RKO (cell line): ENCODE measurements at regions not wholly inside any gene's neighbourhood (a gene's known extent, or its start where the extent isn't known, plus 50 kb on each side); places are given as distances from the start of the nearest gene placed in this dataset.

Experiments
- DNase-seq: peaks from one replicate; pipeline ENCODE4 v3.0.0-alpha.2; 2016; ENCODE audit warnings: low spot score

DNA sequence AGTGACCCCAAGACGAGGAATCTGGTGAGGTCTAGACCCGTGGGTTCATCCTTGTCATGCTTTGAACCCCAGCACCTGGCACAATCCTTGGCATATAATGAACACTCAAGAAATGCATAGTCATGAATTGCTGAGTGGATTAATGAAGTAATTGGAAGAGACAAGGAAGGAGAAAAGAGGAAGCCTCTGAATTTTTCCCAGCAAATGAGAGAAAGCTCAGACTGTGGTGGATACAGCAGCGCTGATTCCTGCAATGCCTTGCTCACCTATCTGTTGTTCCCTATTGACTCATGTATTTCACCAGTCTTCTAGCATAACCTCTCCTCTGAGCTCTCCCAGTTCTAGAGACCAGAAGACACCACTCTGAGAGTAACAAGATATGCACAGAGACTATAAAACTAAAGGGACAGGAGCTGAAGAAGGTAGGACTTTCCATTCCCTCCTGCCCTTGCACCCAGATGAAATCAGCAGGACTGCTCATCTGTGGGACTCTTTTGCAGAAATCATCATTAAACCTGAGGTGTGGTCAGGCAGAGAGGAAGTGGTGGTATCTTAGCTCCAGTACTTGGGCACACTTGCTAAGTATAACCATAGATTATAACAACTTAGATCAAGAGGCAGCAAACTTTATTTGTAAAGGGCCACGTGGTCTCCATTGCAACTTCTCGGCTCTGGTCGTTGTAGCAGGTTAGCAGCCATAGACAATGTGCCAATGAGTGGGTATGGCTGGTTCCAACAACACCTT, 102.8 kb downstream of the MAF start:
- DNase-seq, result no peak

DNA sequence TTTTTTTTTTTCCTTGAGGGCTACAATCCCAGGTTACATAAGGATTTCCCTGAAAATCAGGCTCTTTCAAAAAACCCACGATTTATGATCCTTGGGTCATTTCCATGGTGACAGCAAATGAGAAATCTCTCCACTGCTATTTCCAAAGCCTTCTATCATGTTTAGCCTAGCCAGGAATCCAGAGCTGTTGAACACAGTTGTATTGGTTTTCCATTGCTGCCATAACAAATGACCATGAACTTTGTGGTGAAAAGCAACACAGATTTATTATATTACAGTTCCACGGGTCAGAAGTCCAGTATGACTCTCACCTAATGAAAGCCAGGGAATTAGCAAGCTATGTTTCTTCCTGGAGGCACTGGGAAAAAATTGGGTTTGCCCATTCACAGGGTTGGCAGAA, 106.6 kb downstream of the MAF start:
- no peak for DNase-seq

DNA sequence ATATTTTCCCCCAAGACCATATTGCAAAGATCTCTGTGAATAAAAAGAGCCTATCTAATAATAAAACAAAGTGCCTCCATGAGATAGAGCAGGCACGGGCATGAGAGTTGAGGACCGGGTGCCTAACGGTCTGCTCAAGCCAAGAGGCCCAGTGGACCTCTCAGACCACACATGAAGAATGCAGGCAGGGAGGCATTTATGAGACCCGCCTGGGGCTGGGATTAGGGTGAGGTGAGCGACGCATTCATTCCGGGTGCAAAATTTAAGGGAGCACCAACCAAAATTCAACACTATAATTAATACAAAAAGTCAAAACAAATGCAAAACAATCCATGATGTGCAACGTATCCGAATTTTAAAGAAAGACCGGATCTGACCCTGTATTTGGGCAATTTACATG, 108.5 kb downstream of the MAF start:
- no peak for DNase-seq

DNA sequence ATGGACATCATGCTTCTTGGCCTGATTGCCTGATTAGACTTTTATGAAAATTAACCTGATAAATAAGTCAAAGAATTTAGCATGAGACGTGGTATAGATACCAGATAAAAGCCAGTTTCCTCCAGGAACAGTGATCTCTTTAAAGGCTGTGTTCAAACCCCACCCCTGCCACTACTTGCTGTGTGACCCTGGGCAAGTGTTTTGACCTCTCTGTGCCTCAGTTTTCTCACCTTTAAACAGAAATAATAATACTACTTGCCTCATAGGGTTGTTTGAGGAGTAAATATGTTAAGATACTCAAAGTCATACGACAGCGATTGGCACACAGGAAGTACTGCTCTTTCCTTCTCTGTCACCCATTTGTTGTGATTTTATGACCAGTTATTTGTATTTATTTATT, 115.5 kb downstream of the MAF start:
- no peak for DNase-seq

DNA sequence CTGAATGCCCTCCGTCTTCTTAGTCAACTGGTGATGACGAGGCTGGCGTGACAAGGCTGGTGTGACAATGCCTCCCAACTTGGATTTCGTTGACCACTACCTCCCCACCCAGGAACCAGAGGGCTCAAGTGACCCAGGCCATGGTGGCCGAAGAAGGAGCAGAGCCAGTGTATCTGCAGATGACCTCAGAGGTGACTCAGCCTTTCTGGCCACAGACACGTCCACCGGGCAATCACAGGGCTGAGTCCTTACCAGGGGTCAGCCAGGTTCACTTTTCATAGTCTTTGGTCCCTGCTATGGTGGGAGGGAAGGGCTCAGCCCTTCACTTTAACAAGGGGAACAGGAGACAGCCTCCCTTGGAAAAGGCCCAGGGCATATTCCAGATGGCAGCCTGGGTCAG, 116.3 kb downstream of the MAF start:
- no peak for DNase-seq

- no peak for DNase-seq
Observed at GRCh38 chr16:79483336-79483735, 117.2 kb downstream of the MAF start.

DNA sequence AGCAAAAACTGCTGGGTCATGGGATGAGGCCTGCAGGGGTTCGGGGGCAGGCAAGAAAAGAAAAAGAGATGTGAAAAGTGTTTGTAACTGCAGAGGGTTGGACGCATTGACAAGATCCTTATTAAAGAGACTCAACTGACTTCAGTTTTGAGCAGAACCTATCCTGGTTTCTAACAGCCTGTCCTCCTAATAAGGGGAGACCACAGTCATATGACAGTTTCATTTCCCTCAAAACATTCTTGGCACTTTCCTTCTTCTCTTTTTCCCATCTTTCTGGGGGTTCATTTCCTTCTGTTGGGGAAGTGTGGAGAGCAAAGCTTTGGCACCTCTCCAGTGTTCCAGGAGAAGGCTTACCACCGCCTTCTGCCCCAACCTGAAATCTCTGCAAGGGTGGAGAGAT, 118.5 kb downstream of the MAF start:
- no peak for DNase-seq

GRCh38 chr16:79480929-79481328, 119.6 kb downstream of the MAF start:
- DNase-seq, result no peak

GRCh38 chr16:79480056-79480455, 120.5 kb downstream of the MAF start:
- no peak for DNase-seq

- DNase-seq, result no peak
Observed at GRCh38 chr16:79476580-79476979, 124.0 kb downstream of the MAF start.

- DNase-seq, result no peak
Observed at GRCh38 chr16:79475841-79476240, 124.7 kb downstream of the MAF start.

GRCh38 chr16:79473456-79473855, 127.1 kb downstream of the MAF start:
- no peak for DNase-seq

- DNase-seq, result no peak
Observed at GRCh38 chr16:79472426-79472825, 128.1 kb downstream of the MAF start.

- DNase-seq, result no peak
Observed at GRCh38 chr16:79469999-79470398, 130.5 kb downstream of the MAF start.

DNA sequence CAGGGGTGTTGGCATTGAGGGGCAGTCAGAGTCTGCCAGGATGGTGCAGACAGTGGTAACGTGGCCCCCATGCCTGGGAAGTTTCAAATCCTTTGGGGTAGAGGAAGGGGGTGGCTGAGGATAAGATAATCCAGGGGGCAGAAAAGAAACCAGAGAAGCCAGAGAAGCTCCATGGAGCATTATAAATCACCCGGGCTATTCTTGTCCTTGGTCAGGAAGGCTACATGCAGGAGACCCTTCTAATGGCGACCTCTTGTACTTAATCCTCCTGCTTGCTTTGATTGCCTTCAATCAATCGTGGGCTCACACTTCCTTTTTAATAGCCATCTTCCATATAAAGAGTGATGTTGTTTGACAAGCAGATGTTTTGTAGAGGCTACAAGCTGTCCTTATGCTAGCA, 131.9 kb downstream of the MAF start:
- DNase-seq, result no peak

- DNase-seq, result no peak
Observed at GRCh38 chr16:79468121-79468552, 132.4 kb downstream of the MAF start.

- no peak for DNase-seq
Observed at GRCh38 chr16:79466111-79466510, 134.4 kb downstream of the MAF start.

- no peak for DNase-seq
Observed at GRCh38 chr16:79463841-79464240, 136.7 kb downstream of the MAF start.

DNA sequence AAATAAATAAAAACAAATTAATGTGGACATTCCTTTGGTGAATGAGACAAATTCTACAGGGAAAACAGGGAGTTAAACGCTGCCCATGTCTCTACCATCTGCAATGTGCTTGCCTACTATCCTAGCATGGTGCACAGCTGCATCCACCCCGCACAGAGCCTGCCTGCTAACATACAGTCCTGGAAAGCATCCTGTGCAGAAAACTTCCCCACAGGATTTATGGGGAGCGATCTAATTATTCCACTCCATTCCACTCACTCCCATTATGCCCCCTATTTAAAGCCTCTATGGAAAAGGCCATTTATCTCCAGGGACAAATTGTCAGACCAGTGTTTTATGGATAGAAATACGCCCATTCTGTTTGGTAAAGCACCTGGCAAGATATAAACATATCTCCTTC, 144.5 kb downstream of the MAF start:
- DNase-seq, result no peak

GRCh38 chr16:79452671-79453070, 147.9 kb downstream of the MAF start:
- DNase-seq, result no peak

GRCh38 chr16:79451196-79451816, 149.2 kb downstream of the MAF start:
- DNase-seq, result no peak

GRCh38 chr16:79449900-79450299, 150.6 kb downstream of the MAF start:
- DNase-seq, result no peak

DNA sequence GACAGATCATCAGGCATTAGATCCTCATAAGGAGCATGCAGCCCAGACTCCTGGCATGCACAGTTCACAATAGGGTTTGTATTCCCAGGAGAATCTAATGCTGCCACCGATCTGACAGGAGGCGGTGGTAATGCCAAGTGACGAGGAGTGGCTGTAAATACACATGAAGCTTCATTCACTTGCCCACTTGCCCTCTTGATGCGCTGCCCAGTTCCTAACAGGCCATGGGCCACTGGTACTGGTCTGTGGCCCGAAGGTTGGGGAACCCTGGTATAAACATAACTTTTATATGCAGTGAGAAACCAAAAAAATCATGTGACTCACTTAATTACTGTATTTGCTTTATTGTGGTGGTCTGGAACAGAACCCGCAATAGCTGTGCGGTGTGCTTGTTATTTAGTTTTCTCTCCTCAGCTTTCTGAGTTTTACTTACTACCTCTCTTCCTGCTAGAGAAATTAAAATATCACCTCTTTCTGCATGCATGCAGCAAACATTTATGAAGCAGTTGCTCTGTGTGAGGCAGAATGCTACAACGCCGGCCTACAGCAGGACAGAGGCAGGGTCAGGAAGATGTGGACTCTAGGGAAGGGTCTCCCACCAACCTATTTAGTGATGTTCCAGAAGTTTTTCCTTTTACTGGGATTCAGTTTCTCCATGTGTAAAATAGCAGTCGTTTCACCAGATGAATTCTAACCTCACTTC, 151.3 kb downstream of the MAF start:
- DNase-seq, result no peak
